RWPE2 (cell line): ENCODE measurements at regions not wholly inside any gene's neighbourhood (a gene's known extent, or its start where the extent isn't known, plus 50 kb on each side); places are given as distances from the start of the nearest gene placed in this dataset.

Source experiments
- ATAC-seq: fragments of 200-7000 bp; cut with Tn5 transposase; 3 replicates; pipeline ENCODE4 v1.9.1; 2021; ENCODE audit warnings: low read depth
- DNase-seq: peaks from one replicate; pipeline ENCODE4 v3.0.0-alpha.2; 2020; ENCODE audit warnings: low spot score
- H3K27ac ChIP-seq: fragments of 450-650 bp; 2 replicates; pipeline ENCODE4 v1.5.1; 2017; ENCODE audit warnings: mild to moderate bottlenecking; ENCODE audit not compliant: poor library complexity, severe bottlenecking
- H3K27me3 ChIP-seq: fragments of 250-450 bp; sonication (Bioruptor Pico); 2 replicates; pipeline ENCODE4 v1.5.1; 2021; ENCODE audit warnings: mild to moderate bottlenecking, moderate library complexity; ENCODE audit not compliant: insufficient read depth, poor library complexity, severe bottlenecking
- H3K36me3 ChIP-seq: fragments of 250-450 bp; sonication (Bioruptor Pico); 2 replicates; pipeline ENCODE4 v1.5.1; 2020; ENCODE audit warnings: low read depth, mild to moderate bottlenecking, moderate library complexity
- H3K4me1 ChIP-seq: fragments of 250-450 bp; sonication (Bioruptor Pico); 2 replicates; pipeline ENCODE4 v1.5.1; 2021; ENCODE audit warnings: mild to moderate bottlenecking, moderate library complexity; ENCODE audit not compliant: insufficient read depth, poor library complexity, severe bottlenecking
- H3K4me3 ChIP-seq: fragments of 250-450 bp; sonication (Bioruptor Pico); 2 replicates; pipeline ENCODE4 v1.5.1; 2021; ENCODE audit warnings: mild to moderate bottlenecking, moderate library complexity; ENCODE audit not compliant: severe bottlenecking
- H3K9me3 ChIP-seq: fragments of 250-450 bp; sonication (Bioruptor Pico); 2 replicates; pipeline ENCODE4 v1.5.1; 2021; ENCODE audit warnings: mild to moderate bottlenecking, moderate library complexity; ENCODE audit not compliant: severe bottlenecking
- CTCF ChIP-seq: fragments of 450-650 bp; IDR thresholded peaks from one replicate; pipeline ENCODE4 v1.5.1; 2017; ENCODE audit warnings: mild to moderate bottlenecking, moderate library complexity; ENCODE audit not compliant: poor library complexity, severe bottlenecking

- Histone ChIP-seq H3K36me3 (no peaks in the 10 kb centered on the region), H3K27me3 (peaks cover 3% of the 10 kb centered on the region), H3K9me3 (no peaks in the 10 kb centered on the region), H3K4me1 (no peaks in the 10 kb centered on the region), H3K27ac (no peak overlapping the region), H3K4me3 (no peak overlapping the region)
- ATAC-seq (no peak), DNase-seq (no peak)
- no peak for TF ChIP-seq CTCF
Measured at GRCh38 chr15:72962054-72962702, 90.1 kb upstream of the NEO1 start.

GRCh38 chr15:72961346-72961745 is 90.9 kb upstream of the NEO1 start:
- H3K36me3 ChIP-seq: no peaks in the 10 kb centered on the region
- H3K9me3 ChIP-seq: no peaks in the 10 kb centered on the region
- H3K4me3 ChIP-seq: no peak overlapping the region
- DNase-seq: no peak
- no peak overlapping the region for H3K27ac ChIP-seq
- TF ChIP-seq CTCF: no peak
- H3K27me3 ChIP-seq: peaks cover 6% of the 10 kb centered on the region
- H3K4me1 ChIP-seq: no peaks in the 10 kb centered on the region
- ATAC-seq: no peak

GRCh38 chr15:72958634-72959033 is 93.6 kb upstream of the NEO1 start:
- DNase-seq (no peak), ATAC-seq (no peak)
- H3K9me3 ChIP-seq: no peaks in the 10 kb centered on the region
- H3K36me3 ChIP-seq: no peaks in the 10 kb centered on the region
- no peak for TF ChIP-seq CTCF
- H3K27ac ChIP-seq: no peak overlapping the region
- no peaks in the 10 kb centered on the region for H3K4me1 ChIP-seq
- H3K4me3 ChIP-seq: no peak overlapping the region
- peaks cover 10% of the 10 kb centered on the region for H3K27me3 ChIP-seq

GRCh38 chr15:72953306-72953705 is 99.0 kb upstream of the NEO1 start:
- Histone ChIP-seq H3K36me3 (no peaks in the 10 kb centered on the region), H3K27me3 (peaks cover 9% of the 10 kb centered on the region), H3K4me1 (no peaks in the 10 kb centered on the region), H3K9me3 (no peaks in the 10 kb centered on the region), H3K4me3 (no peak overlapping the region), H3K27ac (no peak overlapping the region)
- ATAC-seq (no peak), DNase-seq (no peak)
- no peak for TF ChIP-seq CTCF

GRCh38 chr15:72952151-72952550 is 100.1 kb upstream of the NEO1 start:
- Histone ChIP-seq H3K4me3 (no peak overlapping the region), H3K36me3 (no peaks in the 10 kb centered on the region), H3K27ac (no peak overlapping the region), H3K4me1 (no peaks in the 10 kb centered on the region), H3K9me3 (peaks cover 7% of the 10 kb centered on the region), H3K27me3 (peaks cover 7% of the 10 kb centered on the region)
- ATAC-seq (no peak; the same call in 2 of the 3 replicates), DNase-seq (no peak)
- no peak for TF ChIP-seq CTCF
